Neuronal stem cell (in vitro differentiated cells): ENCODE measurements at regions not wholly inside any gene's neighbourhood (a gene's known extent, or its start where the extent isn't known, plus 50 kb on each side); places are given as distances from the start of the nearest gene placed in this dataset.

Experiments
- DNase-seq: peaks from one replicate; pipeline ENCODE4 v3.0.0-alpha.2; 2013; ENCODE audit warnings: low spot score
- H2AFZ ChIP-seq: one replicate; pipeline ENCODE4 v1.6.1; 2013; ENCODE audit warnings: mild to moderate bottlenecking, low read length, inconsistent platforms
- H2AK5ac ChIP-seq: 2 replicates; pipeline ENCODE4 v1.6.1; 2013; ENCODE audit warnings: low read depth, mild to moderate bottlenecking, inconsistent platforms, low read length, moderate library complexity, mixed read lengths
- H2BK120ac ChIP-seq: 2 replicates; pipeline ENCODE4 v1.6.1; 2013; ENCODE audit warnings: low read depth, mild to moderate bottlenecking, inconsistent platforms, low read length, moderate library complexity, mixed read lengths
- H2BK12ac ChIP-seq: one replicate; pipeline ENCODE4 v1.6.1; 2013; ENCODE audit warnings: low read length, inconsistent platforms
- H2BK15ac ChIP-seq: 2 replicates; pipeline ENCODE4 v1.6.1; 2013; ENCODE audit warnings: mild to moderate bottlenecking, low read length, inconsistent platforms, mixed read lengths
- H2BK5ac ChIP-seq: one replicate; pipeline ENCODE4 v1.6.1; 2013; ENCODE audit warnings: inconsistent platforms, mild to moderate bottlenecking, low read length, moderate library complexity
- H3K14ac ChIP-seq: one replicate; pipeline ENCODE4 v1.6.1; 2013; ENCODE audit warnings: low read length, inconsistent platforms
- H3K18ac ChIP-seq: 2 replicates; pipeline ENCODE4 v1.6.1; 2013; ENCODE audit warnings: low read length, inconsistent platforms
- H3K23ac ChIP-seq: 2 replicates; pipeline ENCODE4 v1.6.1; 2013; ENCODE audit warnings: low read depth, mild to moderate bottlenecking, mixed read lengths, low read length, inconsistent platforms; ENCODE audit not compliant: poor library complexity
- H3K27ac ChIP-seq: replicated peaks from 3 replicates; pipeline ENCODE4 v1.5.1; 2013; ENCODE audit warnings: low read length, inconsistent platforms
- H3K27me3 ChIP-seq, 3 experiments: 2 replicates each; pipeline ENCODE4 v1.6.1; 2013; ENCODE audit warnings: low read length in 3 of 3, mild to moderate bottlenecking in 2 of 3, inconsistent platforms in 1 of 3, low read depth in 1 of 3, mixed read lengths in 1 of 3, moderate library complexity in 1 of 3; ENCODE audit not compliant: control insufficient read depth in 3 of 3, insufficient read depth in 3 of 3
- H3K36me3 ChIP-seq, 2 donors: replicated peaks in 1 of 2; 2 replicates each; pipeline ENCODE4 v1.6.1; 2013; ENCODE audit warnings: low read length in 2 of 2; ENCODE audit not compliant: control insufficient read depth in 2 of 2, insufficient read depth in 2 of 2
- H3K4ac ChIP-seq: 2 replicates; pipeline ENCODE4 v1.6.1; 2013; ENCODE audit warnings: inconsistent platforms, mild to moderate bottlenecking, low read length, moderate library complexity
- H3K4me1 ChIP-seq, 2 donors: 1 replicate in 1 of 2; 2 replicates in 1 of 2; pipeline ENCODE4 v1.6.1; 2013; ENCODE audit warnings: low read length in 2 of 2, low read depth in 1 of 2; ENCODE audit not compliant: control insufficient read depth in 2 of 2, insufficient read depth in 1 of 2
- H3K4me2 ChIP-seq: one replicate; pipeline ENCODE4 v1.6.1; 2013; ENCODE audit warnings: mild to moderate bottlenecking, low read length, inconsistent platforms; ENCODE audit not compliant: insufficient read depth, poor library complexity, severe bottlenecking
- H3K4me3 ChIP-seq, 2 donors: 2 replicates each; pipeline ENCODE4 v1.5.1; 2013; ENCODE audit warnings: low read length in 2 of 2, mild to moderate bottlenecking in 2 of 2, inconsistent platforms in 1 of 2, moderate library complexity in 1 of 2
- H3K79me1 ChIP-seq: one replicate; pipeline ENCODE4 v1.6.1; 2013; ENCODE audit warnings: low read depth, mild to moderate bottlenecking, inconsistent platforms, low read length, moderate library complexity
- H3K9ac ChIP-seq: one replicate; pipeline ENCODE4 v1.6.1; 2013; ENCODE audit warnings: mild to moderate bottlenecking, low read depth, low read length, inconsistent platforms; ENCODE audit not compliant: poor library complexity
- H3K9me3 ChIP-seq, 2 donors: replicated peaks in 1 of 2; 2 replicates each; pipeline versions ENCODE3 to v1.6.1; 2013; ENCODE audit warnings: low read length in 2 of 2, mild to moderate bottlenecking in 2 of 2, inconsistent platforms in 1 of 2, low read depth in 1 of 2, mixed read lengths in 1 of 2, moderate library complexity in 1 of 2; ENCODE audit not compliant: control insufficient read depth in 2 of 2, insufficient read depth in 1 of 2
- H4K8ac ChIP-seq: one replicate; pipeline ENCODE4 v1.6.1; 2013; ENCODE audit warnings: low read depth, mild to moderate bottlenecking, inconsistent platforms, low read length, moderate library complexity
- H4K91ac ChIP-seq: one replicate; pipeline ENCODE4 v1.6.1; 2013; ENCODE audit warnings: low read length, low read depth, mild to moderate bottlenecking, inconsistent platforms; ENCODE audit not compliant: poor library complexity
- WGBS, 2 donors: extraction: QIAGEN DNeasy Blood & Tissue Kit; methylation state at CpG; one replicate each; pipeline ENCODE4 v1.1.7; 2013; ENCODE audit warnings: missing lambda C conversion rate in 2 of 2, mixed read lengths in 1 of 2; ENCODE audit not compliant: insufficient read length in 2 of 2, insufficient replicate concordance in 1 of 2; ENCODE audit errors: extremely low coverage in 2 of 2; 5-methylcytosine and 5-hydroxymethylcytosine counted together

DNA sequence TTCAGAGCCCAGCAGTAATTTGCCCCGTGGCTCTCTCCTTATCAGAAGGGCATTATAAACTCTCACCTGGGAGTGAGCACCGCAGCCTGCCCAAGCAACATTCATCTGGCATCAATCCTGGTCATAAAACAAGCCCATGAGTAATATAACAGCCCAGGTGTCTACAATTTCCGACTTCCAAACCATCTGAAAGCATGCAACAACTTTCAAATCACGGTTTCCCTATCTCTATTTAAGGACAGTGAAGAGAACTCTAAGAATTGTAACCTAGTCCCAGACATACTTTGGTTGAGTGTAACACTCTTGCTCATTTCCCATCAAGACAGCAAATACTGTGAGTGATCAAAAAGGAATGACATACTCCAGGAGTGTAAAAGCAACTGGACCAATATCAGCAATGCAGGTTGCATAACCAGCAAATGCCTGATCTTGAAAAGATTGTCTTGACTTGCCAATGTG is 487.4 kb upstream of the SOX9 start:
- H4K8ac ChIP-seq: no peak overlapping the region
- H3K4me3 ChIP-seq: no peak overlapping the region
- H3K9ac ChIP-seq: no peak overlapping the region
- no peak overlapping the region for H3K4ac ChIP-seq
- no peak overlapping the region for H2BK15ac ChIP-seq
- no CpG with 5 or more reads among the region's 4 CpGs for WGBS, 2 donors
- no peak overlapping the region for H2BK5ac ChIP-seq
- no peak overlapping the region for H3K27ac ChIP-seq
- no peaks in the 10 kb centered on the region for H3K27me3 ChIP-seq
- H2AFZ ChIP-seq: no peak overlapping the region
- no peak overlapping the region for H2AK5ac ChIP-seq
- no peak overlapping the region for H2BK120ac ChIP-seq
- no peak for DNase-seq
- H3K9me3 ChIP-seq: no peaks in the 10 kb centered on the region
- no peak overlapping the region for H3K23ac ChIP-seq
- H3K4me1 ChIP-seq: no peaks in the 10 kb centered on the region
- no peak overlapping the region for H3K4me2 ChIP-seq
- no peak overlapping the region for H3K18ac ChIP-seq
- no peaks in the 10 kb centered on the region for H3K79me1 ChIP-seq
- no peak overlapping the region for H2BK12ac ChIP-seq
- H4K91ac ChIP-seq: no peak overlapping the region
- no peak overlapping the region for H3K14ac ChIP-seq
- H3K36me3 ChIP-seq: no peaks in the 10 kb centered on the region

GRCh38 chr17:71634376-71634775 is 486.4 kb upstream of the SOX9 start:
- Histone ChIP-seq H3K14ac (no peak overlapping the region), H2BK5ac (no peak overlapping the region), H3K9me3 (no peaks in the 10 kb centered on the region), H3K4me3 (no peak overlapping the region), H3K27me3 (no peaks in the 10 kb centered on the region), H3K4ac (no peak overlapping the region), H2BK120ac (no peak overlapping the region), H3K23ac (no peak overlapping the region), H2BK15ac (no peak overlapping the region), H4K91ac (no peak overlapping the region), H4K8ac (no peak overlapping the region), H3K9ac (no peak overlapping the region), H3K79me1 (no peaks in the 10 kb centered on the region), H3K18ac (no peak overlapping the region), H2AK5ac (no peak overlapping the region), H3K4me2 (no peak overlapping the region), H3K36me3 (no peaks in the 10 kb centered on the region), H2AFZ (no peak overlapping the region), H2BK12ac (no peak overlapping the region), H3K4me1 (no peaks in the 10 kb centered on the region), H3K27ac (no peak overlapping the region)
- DNase-seq: no peak
- no CpG with 5 or more reads among the region's 1 CpG for WGBS, 2 donors

DNA sequence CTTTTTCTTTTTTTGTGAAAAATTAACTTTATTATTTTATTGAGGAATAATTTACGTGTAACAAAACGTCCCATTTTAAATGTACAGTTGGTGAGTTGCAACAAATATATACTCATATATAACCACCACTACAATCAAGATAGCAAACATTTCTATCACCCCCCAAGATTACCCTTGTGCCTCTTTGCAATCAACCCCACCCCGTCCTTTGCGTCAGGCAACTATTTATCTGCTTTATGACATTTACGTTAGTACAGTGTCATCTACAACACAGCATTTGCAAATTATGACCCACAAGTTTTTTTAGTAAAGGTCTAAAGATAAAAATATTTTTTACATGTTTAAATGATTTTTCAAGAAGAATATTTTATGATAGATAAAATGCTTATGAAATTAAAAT is 485.6 kb upstream of the SOX9 start:
- no peak overlapping the region for H2BK12ac ChIP-seq
- H3K36me3 ChIP-seq: no peaks in the 10 kb centered on the region
- no peak overlapping the region for H2AK5ac ChIP-seq
- no peak overlapping the region for H2BK120ac ChIP-seq
- H4K8ac ChIP-seq: no peak overlapping the region
- H3K4me3 ChIP-seq: no peak overlapping the region
- no CpG with 5 or more reads among the region's 5 CpGs for WGBS, 2 donors
- no peak overlapping the region for H3K27ac ChIP-seq
- H3K4ac ChIP-seq: no peak overlapping the region
- DNase-seq: no peak
- no peak overlapping the region for H2BK5ac ChIP-seq
- H3K18ac ChIP-seq: no peak overlapping the region
- H3K79me1 ChIP-seq: no peaks in the 10 kb centered on the region
- H3K4me2 ChIP-seq: no peak overlapping the region
- H2AFZ ChIP-seq: no peak overlapping the region
- H3K9me3 ChIP-seq: no peaks in the 10 kb centered on the region
- H3K14ac ChIP-seq: no peak overlapping the region
- H3K23ac ChIP-seq: no peak overlapping the region
- no peak overlapping the region for H2BK15ac ChIP-seq
- no peaks in the 10 kb centered on the region for H3K27me3 ChIP-seq
- no peaks in the 10 kb centered on the region for H3K4me1 ChIP-seq
- no peak overlapping the region for H3K9ac ChIP-seq
- no peak overlapping the region for H4K91ac ChIP-seq

- H2BK15ac ChIP-seq: no peak overlapping the region
- no peak overlapping the region for H3K4me3 ChIP-seq
- H3K79me1 ChIP-seq: no peaks in the 10 kb centered on the region
- H3K23ac ChIP-seq: no peak overlapping the region
- no peak overlapping the region for H2AK5ac ChIP-seq
- H3K36me3 ChIP-seq: no peaks in the 10 kb centered on the region
- no peak overlapping the region for H2BK5ac ChIP-seq
- DNase-seq: no peak
- H2BK12ac ChIP-seq: no peak overlapping the region
- H3K9ac ChIP-seq: no peak overlapping the region
- H3K4me1 ChIP-seq: no peaks in the 10 kb centered on the region
- H4K91ac ChIP-seq: no peak overlapping the region
- no peak overlapping the region for H2AFZ ChIP-seq
- no peak overlapping the region for H3K4ac ChIP-seq
- H3K14ac ChIP-seq: no peak overlapping the region
- H3K9me3 ChIP-seq: no peaks in the 10 kb centered on the region
- no peak overlapping the region for H3K27ac ChIP-seq
- H3K4me2 ChIP-seq: no peak overlapping the region
- no peak overlapping the region for H3K18ac ChIP-seq
- no CpG with 5 or more reads among the region's 1 CpG for WGBS, 2 donors
- H4K8ac ChIP-seq: no peak overlapping the region
- H2BK120ac ChIP-seq: no peak overlapping the region
- no peaks in the 10 kb centered on the region for H3K27me3 ChIP-seq
Measured at GRCh38 chr17:71636644-71637043, 484.2 kb upstream of the SOX9 start.
